ENCODE measurements at regions not wholly inside any gene's neighbourhood (a gene's known extent, or its start where the extent isn't known, plus 50 kb on each side); places are given as distances from the start of the nearest gene placed in this dataset.
A peak's percentile ranks its signal among the peaks of the same experiment; 100 is the strongest.

DNA sequence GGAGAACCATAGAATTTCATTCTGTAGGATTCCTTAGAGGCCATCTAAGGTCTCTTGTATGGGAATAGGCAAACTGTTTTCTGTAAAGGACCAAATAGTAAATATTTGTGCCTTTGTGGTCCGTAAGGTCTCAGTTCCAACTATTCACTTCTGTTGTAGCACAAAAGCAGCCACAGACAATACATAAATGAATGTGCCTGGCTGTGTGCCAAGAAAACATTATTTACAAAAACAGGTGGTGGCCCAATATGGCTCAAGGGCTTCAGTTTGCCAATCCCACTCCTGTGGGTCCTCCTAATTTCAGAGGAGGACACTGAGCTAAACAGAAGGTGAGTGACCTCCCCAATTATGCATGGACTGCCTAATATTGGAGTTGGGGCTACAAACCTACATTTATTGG, 67.6 kb upstream of the EDEM3 start:
- DNase-seq (ENCODE audit: low spot score) = no peak
- ChIA-PET CTCF (ENCODE audit: low intra/inter-chr PET ratio, low total read pairs) (no interaction called here), POLR2A (no interaction called here)
- no peak overlapping the region for H3K4me2 ChIP-seq (ENCODE audit: low read depth, low read length)
- intact Hi-C loops (cut with micrococcal nuclease; ENCODE audit: unreplicated experiment) (no loop called here), in situ Hi-C loops (cut with HindIII; ENCODE audit: extremely low pct_ligation_motif_present, low pct_unique_long_range_greater_than_20kb) (loop anchor here (25.0 kb wide), 1 partner anchor 865 kb away; no protein-coding TSS in a partner anchor)
- no peak overlapping the region for H2AFZ ChIP-seq (ENCODE audit: low read length)
- FAIRE-seq = no peak
- no peak for ATAC-seq
- no peaks in the 10 kb centered on the region for H3K9me3 ChIP-seq (ENCODE audit: low read length)
- no peak overlapping the region for H3K4me3 ChIP-seq (replicated peaks in 1 of 3; ENCODE audit: insufficient read depth in 1 of 3, low read depth in 2 of 3, low read length in 3 of 3)
- H3K4me1 ChIP-seq (ENCODE audit: insufficient read depth, low read length) = no peaks in the 10 kb centered on the region
- no peaks in the 10 kb centered on the region for H3K36me3 ChIP-seq (replicated peaks in 1 of 2; ENCODE audit: control insufficient read depth in 1 of 2, insufficient read depth in 2 of 2, low read length in 2 of 2)
- BruUV-seq (replicated peaks) = no TSS peak
- H3K27ac ChIP-seq (ENCODE audit: extremely low read length, insufficient read depth, low read length) = no peak overlapping the region
- 0 out of 2 replicates have a peak, but pooled peaks have one; percentile 62 for TF ChIP-seq LCORL (IDR thresholded peaks at IDR 0.05)
- TF ChIP-seq LCORL (CRISPR knock-in tag; IDR thresholded peaks at IDR 0.05) = no peak
- no peak for TF ChIP-seq TBL1XR1 (IDR thresholded peaks at IDR 0.05; ENCODE audit: borderline replicate concordance, low read length, partially characterized antibody)
- TF ChIP-seq, protein P1, sequence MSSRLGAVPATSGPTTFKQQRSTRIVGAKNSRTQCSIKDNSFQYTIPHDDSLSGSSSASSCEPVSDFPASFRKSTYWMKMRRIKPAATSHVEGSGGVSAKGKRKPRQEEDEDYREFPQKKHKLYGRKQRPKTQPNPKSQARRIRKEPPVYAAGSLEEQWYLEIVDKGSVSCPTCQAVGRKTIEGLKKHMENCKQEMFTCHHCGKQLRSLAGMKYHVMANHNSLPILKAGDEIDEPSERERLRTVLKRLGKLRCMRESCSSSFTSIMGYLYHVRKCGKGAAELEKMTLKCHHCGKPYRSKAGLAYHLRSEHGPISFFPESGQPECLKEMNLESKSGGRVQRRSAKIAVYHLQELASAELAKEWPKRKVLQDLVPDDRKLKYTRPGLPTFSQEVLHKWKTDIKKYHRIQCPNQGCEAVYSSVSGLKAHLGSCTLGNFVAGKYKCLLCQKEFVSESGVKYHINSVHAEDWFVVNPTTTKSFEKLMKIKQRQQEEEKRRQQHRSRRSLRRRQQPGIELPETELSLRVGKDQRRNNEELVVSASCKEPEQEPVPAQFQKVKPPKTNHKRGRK (CRISPR knock-in tag; IDR thresholded peaks at IDR 0.05) = no peak
- TF ChIP-seq NCOA2 (CRISPR knock-in tag; IDR thresholded peaks at IDR 0.05) = no peak
- no peak overlapping the region for H3K9ac ChIP-seq (ENCODE audit: insufficient read depth, low read depth, low read length)
- WGBS (ENCODE audit: low lambda C conversion rate) = 30% methylated on average over 1 of the region's 1 CpG
- peaks cover 2 to 18% of the 10 kb centered on the region in 2 experiments; a peak in 2 of 5 replicates for H3K27me3 ChIP-seq (ENCODE audit: control insufficient read depth in 1 of 2, insufficient read depth in 2 of 2, low read length in 2 of 2)
- H4K20me1 ChIP-seq (ENCODE audit: insufficient read depth, low read length) = no peaks in the 10 kb centered on the region
- no peaks in the 10 kb centered on the region for H3K79me2 ChIP-seq (ENCODE audit: insufficient read depth, low read length)

- Histone ChIP-seq H3K4me3 (replicated peaks in 1 of 3; ENCODE audit: insufficient read depth in 1 of 3, low read depth in 2 of 3, low read length in 3 of 3) (no peak overlapping the region), H4K20me1 (ENCODE audit: insufficient read depth, low read length) (no peaks in the 10 kb centered on the region), H3K79me2 (ENCODE audit: insufficient read depth, low read length) (no peaks in the 10 kb centered on the region), H2AFZ (ENCODE audit: low read length) (no peak overlapping the region), H3K27me3 (ENCODE audit: control insufficient read depth in 1 of 2, insufficient read depth in 2 of 2, low read length in 2 of 2) (peaks cover 2 to 18% of the 10 kb centered on the region in 2 experiments; a peak in 2 of 5 replicates), H3K4me1 (ENCODE audit: insufficient read depth, low read length) (no peaks in the 10 kb centered on the region), H3K9ac (ENCODE audit: insufficient read depth, low read depth, low read length) (no peak overlapping the region), H3K27ac (ENCODE audit: extremely low read length, insufficient read depth, low read length) (no peak overlapping the region), H3K4me2 (ENCODE audit: low read depth, low read length) (no peak overlapping the region), H3K36me3 (replicated peaks in 1 of 2; ENCODE audit: control insufficient read depth in 1 of 2, insufficient read depth in 2 of 2, low read length in 2 of 2) (no peaks in the 10 kb centered on the region), H3K9me3 (ENCODE audit: low read length) (no peaks in the 10 kb centered on the region)
- ATAC-seq (no peak), FAIRE-seq (no peak), DNase-seq (ENCODE audit: low spot score) (no peak)
- 20% methylated on average over 2 of the region's 4 CpGs for WGBS (ENCODE audit: low lambda C conversion rate)
- CTCF ChIA-PET (ENCODE audit: low intra/inter-chr PET ratio, low total read pairs) = no interaction called here
- intact Hi-C loops (cut with micrococcal nuclease; ENCODE audit: unreplicated experiment) = no loop called here
- POLR2A ChIA-PET = no interaction called here
- BruUV-seq (replicated peaks) = no TSS peak
- in situ Hi-C loops (cut with HindIII; ENCODE audit: extremely low pct_ligation_motif_present, low pct_unique_long_range_greater_than_20kb) = loop anchor here (25.0 kb wide), 1 partner anchor 866 kb away; no protein-coding TSS in a partner anchor
- TF ChIP-seq CENPBD1 (CRISPR knock-in tag; IDR thresholded peaks at IDR 0.05; ENCODE audit: borderline replicate concordance, low read depth) = no peak
- no peak for TF ChIP-seq ZBTB42 (CRISPR knock-in tag; IDR thresholded peaks at IDR 0.05)
- no peak for TF ChIP-seq SOX5 (CRISPR knock-in tag; IDR thresholded peaks at IDR 0.05; ENCODE audit: borderline replicate concordance)
- TF ChIP-seq ZBTB3 (CRISPR knock-in tag; IDR thresholded peaks at IDR 0.05; ENCODE audit: borderline replicate concordance, low read depth) = no peak
- no peak for TF ChIP-seq SNAPC2 (CRISPR knock-in tag; IDR thresholded peaks at IDR 0.05)
- no peak for TF ChIP-seq RFXANK (CRISPR knock-in tag; IDR thresholded peaks at IDR 0.05)
- TF ChIP-seq PLSCR1 (CRISPR knock-in tag; IDR thresholded peaks at IDR 0.05; ENCODE audit: borderline replicate concordance) = no peak
- TF ChIP-seq, protein P2, sequence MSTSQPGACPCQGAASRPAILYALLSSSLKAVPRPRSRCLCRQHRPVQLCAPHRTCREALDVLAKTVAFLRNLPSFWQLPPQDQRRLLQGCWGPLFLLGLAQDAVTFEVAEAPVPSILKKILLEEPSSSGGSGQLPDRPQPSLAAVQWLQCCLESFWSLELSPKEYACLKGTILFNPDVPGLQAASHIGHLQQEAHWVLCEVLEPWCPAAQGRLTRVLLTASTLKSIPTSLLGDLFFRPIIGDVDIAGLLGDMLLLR (CRISPR knock-in tag; IDR thresholded peaks at IDR 0.05) = no peak
- no peak for TF ChIP-seq ZNF264 (CRISPR knock-in tag; IDR thresholded peaks at IDR 0.05)
- TF ChIP-seq THYN1 (CRISPR knock-in tag; IDR thresholded peaks at IDR 0.05; ENCODE audit: borderline replicate concordance, low read depth) = no peak
- TF ChIP-seq ARNT (IDR thresholded peaks at IDR 0.05) = no peak
- TF ChIP-seq MED13 (CRISPR knock-in tag; IDR thresholded peaks at IDR 0.05) = no peak
- no peak for TF ChIP-seq MZF1 (CRISPR knock-in tag; IDR thresholded peaks at IDR 0.05; ENCODE audit: borderline replicate concordance)
These were observed 67.0 kb upstream of the EDEM3 start for GRCh38 chr1:184821658-184822057.
